Subcutaneous abdominal adipose tissue (tissue), 5 donors: ENCODE measurements at regions not wholly inside any gene's neighbourhood (a gene's known extent, or its start where the extent isn't known, plus 50 kb on each side); places are given as distances from the start of the nearest gene placed in this dataset.

Source experiments
- H3K27ac ChIP-seq: one replicate; pipeline ENCODE4 v1.7.0; 2013; ENCODE audit warnings: low read depth, mild to moderate bottlenecking, inconsistent platforms, low read length, moderate library complexity
- H3K27me3 ChIP-seq, 5 donors: one replicate each; pipeline ENCODE4 v1.7.0; 2013; ENCODE audit warnings: low read length in 5 of 5, inconsistent platforms in 1 of 5; ENCODE audit not compliant: control insufficient read depth in 5 of 5, insufficient read depth in 4 of 5
- H3K36me3 ChIP-seq, 5 donors: one replicate each; pipeline ENCODE4 v1.7.0; 2013; ENCODE audit warnings: low read length in 5 of 5; ENCODE audit not compliant: control insufficient read depth in 5 of 5, insufficient read depth in 5 of 5
- H3K4me1 ChIP-seq, 5 donors: one replicate each; pipeline ENCODE4 v1.7.0; 2013; ENCODE audit warnings: low read length in 5 of 5, mild to moderate bottlenecking in 3 of 5, moderate library complexity in 1 of 5; ENCODE audit not compliant: control insufficient read depth in 5 of 5, insufficient read depth in 5 of 5
- H3K4me3 ChIP-seq, 5 donors: one replicate each; pipeline ENCODE4 v1.7.0; 2013; ENCODE audit warnings: low read length in 5 of 5, low read depth in 1 of 5
- H3K9ac ChIP-seq, 5 donors: one replicate each; pipeline ENCODE4 v1.7.0; 2013; ENCODE audit warnings: low read length in 5 of 5, mild to moderate bottlenecking in 4 of 5, moderate library complexity in 3 of 5
- H3K9me3 ChIP-seq, 5 donors: one replicate each; pipeline ENCODE4 v1.7.0; 2013; ENCODE audit warnings: low read length in 5 of 5; ENCODE audit not compliant: control insufficient read depth in 5 of 5
- donor health status: healthy.
- donor health status: healthy.
- donor health status: healthy.
- donor health status: healthy.
- donor health status: healthy.

DNA sequence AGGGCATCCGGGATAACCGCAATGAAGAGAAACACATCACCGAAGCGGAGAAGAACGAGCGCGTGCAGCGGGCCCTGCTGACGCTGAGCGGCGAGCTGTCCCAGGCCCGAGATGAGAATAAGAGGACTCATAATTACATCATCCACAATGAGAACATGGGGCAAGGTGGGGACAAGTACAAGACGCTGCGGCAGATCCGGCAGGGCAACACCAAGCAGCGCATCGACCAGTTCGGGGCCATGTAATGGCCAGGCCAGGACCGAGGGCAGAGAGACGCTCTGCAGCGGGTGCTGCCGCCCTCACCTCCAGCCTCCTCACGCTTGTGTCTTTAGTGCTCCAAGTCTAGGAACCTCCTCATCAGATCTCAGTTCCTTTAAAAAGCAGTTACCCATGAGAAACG lies 863.7 kb upstream of the ALCAM start:
- no peaks in the 10 kb centered on the region for H3K9me3 ChIP-seq
- H3K9ac ChIP-seq: no peak overlapping the region
- H3K27ac ChIP-seq: no peak overlapping the region
- H3K4me1 ChIP-seq: no peaks in the 10 kb centered on the region
- no peak overlapping the region for H3K4me3 ChIP-seq
- H3K36me3 ChIP-seq: no peaks in the 10 kb centered on the region
- no peaks in the 10 kb centered on the region for H3K27me3 ChIP-seq

DNA sequence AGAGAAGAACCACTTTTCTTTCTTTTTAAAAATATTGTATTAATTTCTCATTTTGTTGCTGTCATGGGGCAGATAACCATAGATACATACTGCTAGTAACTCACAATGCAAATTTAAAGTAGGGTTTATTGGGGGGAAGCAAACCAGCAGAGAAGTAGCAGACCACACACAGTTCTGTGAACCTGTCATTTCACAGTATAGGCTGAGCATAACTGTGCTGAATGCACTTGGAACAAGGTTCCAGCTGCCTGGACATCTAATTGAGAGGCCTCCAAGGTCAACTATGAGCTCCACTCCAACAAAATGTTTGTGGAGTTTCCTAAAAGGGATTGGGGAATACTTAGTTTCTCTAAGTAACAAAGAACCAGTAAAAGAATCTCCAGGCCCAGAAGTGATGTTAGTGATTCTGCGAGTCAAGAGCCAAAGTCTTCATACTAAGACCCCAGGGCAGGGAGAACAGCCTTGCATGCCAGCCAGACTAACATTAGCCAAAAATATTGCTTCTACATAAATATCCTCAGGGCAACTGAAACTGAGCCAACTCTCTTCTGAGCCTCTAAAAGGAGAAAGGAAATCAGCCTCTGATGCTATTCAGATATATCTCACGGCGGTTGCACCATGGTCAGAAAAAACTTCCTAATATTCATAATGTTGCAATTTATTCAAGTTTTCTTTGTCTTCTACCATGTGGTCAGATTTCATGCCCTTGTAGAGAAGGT lies 856.4 kb upstream of the ALCAM start:
- H3K9ac ChIP-seq: no peak overlapping the region

DNA sequence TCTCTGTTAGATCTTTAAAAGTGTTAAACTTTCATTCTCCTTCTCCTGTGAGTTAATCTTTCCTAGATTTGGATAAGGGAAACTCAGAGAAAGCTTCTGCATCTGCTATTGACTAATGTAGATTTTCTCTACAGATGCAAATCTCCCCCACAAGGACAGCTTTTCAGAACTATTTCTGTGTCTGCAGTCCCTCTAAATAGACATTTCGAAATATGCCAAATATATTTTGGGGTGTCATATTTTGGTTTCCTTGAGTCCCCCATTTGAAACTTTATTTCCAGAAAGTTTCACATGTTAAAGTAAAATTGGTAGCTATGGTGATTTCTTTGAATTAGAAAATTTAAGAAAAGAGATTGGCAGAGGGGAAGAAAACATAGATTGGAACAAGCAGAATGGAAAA lies 852.3 kb upstream of the ALCAM start:
- H3K4me1 ChIP-seq: no peaks in the 10 kb centered on the region
- no peak overlapping the region for H3K27ac ChIP-seq
- no peak overlapping the region for H3K4me3 ChIP-seq
- no peaks in the 10 kb centered on the region for H3K9me3 ChIP-seq
- H3K27me3 ChIP-seq: peaks cover 0 to 2% (median 0%) of the 10 kb centered on the region in 5 donors
- no peaks in the 10 kb centered on the region for H3K36me3 ChIP-seq
- H3K9ac ChIP-seq: no peak overlapping the region

More for the DNA sequence above, 856.4 kb upstream of the ALCAM start:
- Histone ChIP-seq H3K27me3 (peaks cover 0 to 2% (median 0%) of the 10 kb centered on the region in 5 donors), H3K9me3 (no peaks in the 10 kb centered on the region), H3K4me3 (no peak overlapping the region), H3K27ac (no peak overlapping the region), H3K4me1 (no peaks in the 10 kb centered on the region), H3K36me3 (no peaks in the 10 kb centered on the region)

DNA sequence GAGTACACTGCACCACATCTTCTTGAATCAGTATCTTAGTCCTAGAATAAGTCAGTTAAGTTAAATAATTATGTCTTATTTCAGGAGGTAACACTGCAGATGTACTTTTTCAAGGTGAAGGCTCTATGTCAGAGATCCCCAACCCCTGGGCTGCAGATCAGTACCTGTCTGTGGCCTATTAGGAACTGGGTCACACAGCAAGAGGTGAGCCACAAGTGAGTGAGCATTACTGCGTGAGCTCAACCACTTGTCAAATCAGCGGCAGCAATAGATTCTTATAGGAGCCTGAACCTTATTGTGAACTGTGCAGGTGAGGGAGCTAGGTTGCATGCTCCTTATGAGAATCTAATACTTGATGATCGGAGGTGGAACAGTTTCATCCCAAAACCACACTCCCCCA lies 851.9 kb upstream of the ALCAM start:
- Histone ChIP-seq H3K27me3 (peaks cover 0 to 2% (median 0%) of the 10 kb centered on the region in 5 donors), H3K9me3 (no peaks in the 10 kb centered on the region), H3K36me3 (no peaks in the 10 kb centered on the region), H3K4me1 (no peaks in the 10 kb centered on the region), H3K4me3 (no peak overlapping the region), H3K9ac (no peak overlapping the region), H3K27ac (no peak overlapping the region)

DNA sequence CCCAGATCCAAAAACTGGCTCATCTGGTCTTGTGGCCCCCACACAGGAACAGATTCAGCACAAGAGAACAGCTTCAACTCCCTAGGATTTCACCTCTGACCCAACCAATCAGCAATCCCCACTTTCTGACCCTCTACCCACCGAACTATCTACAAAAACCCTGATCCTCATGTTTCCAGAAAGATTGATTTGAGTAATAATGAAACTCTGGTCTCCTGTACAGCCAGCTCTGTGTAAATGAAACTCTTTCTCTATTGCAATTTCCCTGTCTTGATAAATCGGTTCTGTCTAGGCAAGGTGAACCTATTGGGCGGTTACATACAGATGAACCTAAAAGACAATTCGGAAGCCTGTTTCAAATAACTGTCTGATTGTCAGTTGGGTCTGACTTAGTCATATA lies 847.6 kb upstream of the ALCAM start:
- H3K9ac ChIP-seq: no peak overlapping the region
- no peaks in the 10 kb centered on the region for H3K27me3 ChIP-seq
- no peaks in the 10 kb centered on the region for H3K4me1 ChIP-seq
- H3K36me3 ChIP-seq: no peaks in the 10 kb centered on the region
- no peak overlapping the region for H3K27ac ChIP-seq
- H3K4me3 ChIP-seq: no peak overlapping the region
- H3K9me3 ChIP-seq: no peaks in the 10 kb centered on the region

DNA sequence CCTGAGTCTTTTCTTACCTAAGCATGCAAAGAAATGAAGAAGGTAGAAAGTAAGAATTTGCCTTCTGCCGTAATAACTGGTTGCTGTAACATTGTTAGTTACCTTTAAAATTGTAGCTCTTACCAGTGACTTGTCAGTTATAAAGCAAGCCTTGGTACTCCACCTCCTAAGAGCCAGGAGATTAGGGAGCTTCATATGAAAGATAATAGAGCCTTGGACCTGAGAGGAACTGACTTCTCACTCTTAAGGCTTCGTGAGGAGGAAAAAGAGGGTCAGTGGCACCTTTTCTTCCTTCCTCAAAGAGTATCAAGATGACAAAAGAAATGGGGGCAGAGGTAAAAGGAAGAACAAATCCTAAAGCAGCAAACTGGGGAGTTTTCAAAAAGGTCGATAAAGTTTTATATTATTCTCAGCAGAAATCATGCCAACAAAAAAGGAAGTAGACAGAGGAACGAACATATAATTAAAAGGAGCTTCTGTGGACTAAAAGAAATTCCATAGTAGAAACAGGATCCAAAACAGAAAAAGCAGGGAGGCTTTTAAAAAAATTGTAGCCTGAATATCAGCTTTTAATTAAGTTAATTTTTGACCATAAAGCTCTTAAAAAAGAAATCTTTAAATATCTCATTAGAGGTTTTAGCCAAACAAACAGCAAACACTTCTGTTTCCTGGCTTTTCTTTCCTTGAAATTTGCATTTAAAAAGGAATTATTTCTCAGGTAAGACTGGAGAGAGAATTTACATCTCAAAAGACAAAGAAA lies 847.1 kb upstream of the ALCAM start:
- Histone ChIP-seq H3K9ac (no peak overlapping the region), H3K27me3 (no peaks in the 10 kb centered on the region), H3K36me3 (no peaks in the 10 kb centered on the region), H3K27ac (no peak overlapping the region), H3K9me3 (no peaks in the 10 kb centered on the region), H3K4me1 (no peaks in the 10 kb centered on the region), H3K4me3 (no peak overlapping the region)

DNA sequence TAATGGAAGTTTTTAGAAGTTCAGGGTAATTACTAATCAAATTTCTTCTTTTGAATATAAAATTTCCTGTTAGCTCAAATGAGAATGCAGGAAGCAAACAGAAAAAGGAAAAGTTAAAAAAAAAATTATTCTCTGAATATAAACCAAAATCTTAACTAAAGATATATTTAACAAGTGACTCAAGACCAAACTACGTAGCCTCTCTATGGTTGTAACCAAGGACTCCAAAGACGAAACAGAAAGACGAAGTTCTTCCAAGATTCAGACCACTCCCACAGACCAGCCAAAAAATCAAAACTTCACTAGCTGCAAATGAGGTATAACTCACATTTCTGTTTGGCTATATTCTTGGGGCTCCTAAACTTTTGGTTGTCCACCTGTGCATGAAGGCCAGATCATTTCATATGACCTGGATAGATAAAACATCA lies 846.5 kb upstream of the ALCAM start:
- Histone ChIP-seq H3K27me3 (no peaks in the 10 kb centered on the region), H3K9ac (no peak overlapping the region), H3K27ac (no peak overlapping the region), H3K4me1 (no peaks in the 10 kb centered on the region), H3K36me3 (no peaks in the 10 kb centered on the region), H3K4me3 (no peak overlapping the region), H3K9me3 (no peaks in the 10 kb centered on the region)

DNA sequence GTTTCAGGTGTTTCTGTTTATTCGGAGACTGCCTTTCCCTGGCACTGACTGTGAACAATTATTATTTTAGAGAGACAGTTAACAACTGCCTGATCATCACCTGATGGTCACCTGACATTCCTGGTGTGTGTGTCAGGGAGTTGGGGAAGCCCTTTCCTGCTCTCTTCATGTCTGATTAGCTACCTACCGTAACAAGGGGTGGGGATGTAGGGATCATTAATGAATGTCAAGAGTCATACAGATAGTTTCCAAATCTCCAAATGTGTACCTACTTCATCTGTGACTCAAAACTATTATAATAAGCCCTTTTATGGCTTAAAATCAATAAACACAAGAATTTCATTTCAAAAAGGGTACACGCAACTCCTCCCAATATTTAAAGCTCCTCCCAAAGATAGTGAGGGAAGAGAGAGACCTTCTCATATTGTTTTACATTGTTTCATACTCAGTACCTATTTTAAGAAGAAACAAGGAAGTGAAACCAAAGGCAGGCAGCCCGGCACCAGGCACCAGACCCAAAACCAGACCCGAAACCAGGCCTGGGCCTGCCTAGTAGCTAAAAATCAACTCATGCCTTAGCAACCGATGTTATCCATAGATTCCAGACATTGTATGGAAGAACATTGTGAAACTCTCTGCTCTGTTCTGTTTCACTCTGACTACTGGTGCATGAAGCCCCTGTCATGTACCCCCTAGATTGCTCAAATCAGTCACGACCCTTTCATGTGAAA lies 844.9 kb upstream of the ALCAM start:
- H3K9ac ChIP-seq: no peak overlapping the region
- no peaks in the 10 kb centered on the region for H3K4me1 ChIP-seq
- H3K9me3 ChIP-seq: no peaks in the 10 kb centered on the region
- H3K27me3 ChIP-seq: no peaks in the 10 kb centered on the region
- H3K27ac ChIP-seq: no peak overlapping the region
- no peaks in the 10 kb centered on the region for H3K36me3 ChIP-seq
- H3K4me3 ChIP-seq: no peak overlapping the region

DNA sequence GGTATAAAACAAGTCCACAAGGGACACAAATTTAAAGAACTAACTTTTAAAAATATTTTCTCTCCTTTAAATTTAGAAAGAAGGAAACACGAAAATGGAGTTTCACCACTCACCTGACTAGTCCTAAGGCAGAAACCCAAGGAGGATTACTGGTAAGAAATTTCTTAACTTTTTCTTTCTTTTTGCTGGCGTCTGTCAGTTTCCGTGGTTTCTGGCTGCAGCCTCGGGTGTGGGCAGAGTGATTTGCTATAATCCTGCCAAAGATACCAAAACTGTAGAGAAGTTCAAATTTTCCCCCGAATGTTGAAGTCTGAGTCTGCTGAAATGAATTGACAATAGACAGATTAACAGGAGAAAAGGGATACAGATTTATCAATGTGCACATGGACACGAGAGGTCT lies 843.6 kb upstream of the ALCAM start:
- no peaks in the 10 kb centered on the region for H3K9me3 ChIP-seq
- no peak overlapping the region for H3K4me3 ChIP-seq
- H3K27ac ChIP-seq: no peak overlapping the region
- no peaks in the 10 kb centered on the region for H3K4me1 ChIP-seq
- H3K27me3 ChIP-seq: no peaks in the 10 kb centered on the region
- H3K9ac ChIP-seq: no peak overlapping the region
- no peaks in the 10 kb centered on the region for H3K36me3 ChIP-seq

DNA sequence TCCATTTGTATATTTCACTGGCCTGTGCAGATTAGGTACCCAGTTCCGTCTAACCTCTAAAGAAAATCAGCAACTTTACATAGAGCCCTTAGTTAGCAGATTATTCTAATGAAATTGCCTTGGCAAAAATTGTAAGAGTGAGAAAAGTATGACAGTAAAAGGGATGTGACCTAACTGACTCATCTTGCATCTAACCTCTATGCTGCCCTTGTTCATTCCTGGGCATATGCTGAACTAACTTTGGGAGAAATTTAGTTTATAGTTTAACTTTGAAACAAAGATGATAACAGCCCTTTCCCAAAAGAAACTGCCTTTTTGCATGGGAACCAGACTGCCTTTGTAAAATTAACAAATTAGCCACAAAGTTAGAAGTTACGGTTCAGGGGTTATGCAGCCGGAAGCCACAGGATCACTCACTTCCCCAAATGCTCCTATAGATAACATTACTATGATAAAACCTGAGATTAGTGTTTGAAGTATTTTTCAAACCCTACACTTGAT lies 839.8 kb upstream of the ALCAM start:
- no peaks in the 10 kb centered on the region for H3K36me3 ChIP-seq
- H3K9ac ChIP-seq: no peak overlapping the region
- no peak overlapping the region for H3K4me3 ChIP-seq
- H3K27me3 ChIP-seq: no peaks in the 10 kb centered on the region
- H3K27ac ChIP-seq: no peak overlapping the region
- peaks cover 0 to 9% (median 6%) of the 10 kb centered on the region in 5 donors for H3K9me3 ChIP-seq
- no peaks in the 10 kb centered on the region for H3K4me1 ChIP-seq
